ENCODE measurements at regions not wholly inside any gene's neighbourhood (a gene's known extent, or its start where the extent isn't known, plus 50 kb on each side); places are given as distances from the start of the nearest gene placed in this dataset.

GRCh38 chr9:78566948-78567675 lies 270.2 kb downstream of the PSAT1 start:
- H3K36me3 ChIP-seq (ENCODE audit: low read length) = no peaks in the 10 kb centered on the region
- no peak overlapping the region for H3K4me2 ChIP-seq (ENCODE audit: low read depth, low read length, poor library complexity, severe bottlenecking)
- no peak overlapping the region for H2AFZ ChIP-seq (ENCODE audit: low read depth, low read length, severe bottlenecking)
- TF ChIP-seq EZH2phosphoT487 (conservative IDR thresholded peaks at IDR 0.05; ENCODE audit: low read length) = no peak
- TF ChIP-seq, protein P1, sequence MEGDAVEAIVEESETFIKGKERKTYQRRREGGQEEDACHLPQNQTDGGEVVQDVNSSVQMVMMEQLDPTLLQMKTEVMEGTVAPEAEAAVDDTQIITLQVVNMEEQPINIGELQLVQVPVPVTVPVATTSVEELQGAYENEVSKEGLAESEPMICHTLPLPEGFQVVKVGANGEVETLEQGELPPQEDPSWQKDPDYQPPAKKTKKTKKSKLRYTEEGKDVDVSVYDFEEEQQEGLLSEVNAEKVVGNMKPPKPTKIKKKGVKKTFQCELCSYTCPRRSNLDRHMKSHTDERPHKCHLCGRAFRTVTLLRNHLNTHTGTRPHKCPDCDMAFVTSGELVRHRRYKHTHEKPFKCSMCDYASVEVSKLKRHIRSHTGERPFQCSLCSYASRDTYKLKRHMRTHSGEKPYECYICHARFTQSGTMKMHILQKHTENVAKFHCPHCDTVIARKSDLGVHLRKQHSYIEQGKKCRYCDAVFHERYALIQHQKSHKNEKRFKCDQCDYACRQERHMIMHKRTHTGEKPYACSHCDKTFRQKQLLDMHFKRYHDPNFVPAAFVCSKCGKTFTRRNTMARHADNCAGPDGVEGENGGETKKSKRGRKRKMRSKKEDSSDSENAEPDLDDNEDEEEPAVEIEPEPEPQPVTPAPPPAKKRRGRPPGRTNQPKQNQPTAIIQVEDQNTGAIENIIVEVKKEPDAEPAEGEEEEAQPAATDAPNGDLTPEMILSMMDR (IDR thresholded peaks at IDR 0.05; ENCODE audit: insufficient read depth, low read length, poor library complexity, severe bottlenecking) = no peak
- H3K9me2 ChIP-seq (replicated peaks; ENCODE audit: insufficient read depth, low read length) = no peaks in the 10 kb centered on the region
- no peaks in the 10 kb centered on the region for H3K27me3 ChIP-seq (ENCODE audit: low read length)
- H3K9me3 ChIP-seq (ENCODE audit: insufficient read depth, low read length) = no peaks in the 10 kb centered on the region
- H3K4me3 ChIP-seq (ENCODE audit: insufficient read depth, low read length, poor library complexity, severe bottlenecking) = no peak overlapping the region
- no peak overlapping the region for H3K27ac ChIP-seq (ENCODE audit: low read depth, low read length)
- no peaks in the 10 kb centered on the region for H4K20me1 ChIP-seq (ENCODE audit: low read depth, low read length)
- no peak overlapping the region for H3K9ac ChIP-seq (ENCODE audit: low read length)
- H3K79me2 ChIP-seq (ENCODE audit: insufficient read depth, low read length) = no peaks in the 10 kb centered on the region
- H3F3A ChIP-seq (ENCODE audit: insufficient read depth) = no peaks in the 10 kb centered on the region

- H3K9me2 ChIP-seq (replicated peaks; ENCODE audit: insufficient read depth, low read length) = no peaks in the 10 kb centered on the region
- H3K27me3 ChIP-seq (ENCODE audit: low read length) = no peaks in the 10 kb centered on the region
- H4K20me1 ChIP-seq (ENCODE audit: low read depth, low read length) = no peaks in the 10 kb centered on the region
- H2AFZ ChIP-seq (ENCODE audit: low read depth, low read length, severe bottlenecking) = no peak overlapping the region
- H3K79me2 ChIP-seq (ENCODE audit: insufficient read depth, low read length) = no peaks in the 10 kb centered on the region
- no peak overlapping the region for H3K4me3 ChIP-seq (ENCODE audit: insufficient read depth, low read length, poor library complexity, severe bottlenecking)
- no peak for TF ChIP-seq EZH2phosphoT487 (conservative IDR thresholded peaks at IDR 0.05; ENCODE audit: low read length)
- TF ChIP-seq, protein P1 (IDR thresholded peaks at IDR 0.05; ENCODE audit: insufficient read depth, low read length, poor library complexity, severe bottlenecking) = no peak
- no peaks in the 10 kb centered on the region for H3K9me3 ChIP-seq (ENCODE audit: insufficient read depth, low read length)
- no peaks in the 10 kb centered on the region for H3F3A ChIP-seq (ENCODE audit: insufficient read depth)
- no peak overlapping the region for H3K27ac ChIP-seq (ENCODE audit: low read depth, low read length)
- H3K4me2 ChIP-seq (ENCODE audit: low read depth, low read length, poor library complexity, severe bottlenecking) = no peak overlapping the region
- no peak overlapping the region for H3K9ac ChIP-seq (ENCODE audit: low read length)
- no peaks in the 10 kb centered on the region for H3K36me3 ChIP-seq (ENCODE audit: low read length)
Observed at GRCh38 chr9:78567693-78568092, 270.8 kb downstream of the PSAT1 start.

DNA sequence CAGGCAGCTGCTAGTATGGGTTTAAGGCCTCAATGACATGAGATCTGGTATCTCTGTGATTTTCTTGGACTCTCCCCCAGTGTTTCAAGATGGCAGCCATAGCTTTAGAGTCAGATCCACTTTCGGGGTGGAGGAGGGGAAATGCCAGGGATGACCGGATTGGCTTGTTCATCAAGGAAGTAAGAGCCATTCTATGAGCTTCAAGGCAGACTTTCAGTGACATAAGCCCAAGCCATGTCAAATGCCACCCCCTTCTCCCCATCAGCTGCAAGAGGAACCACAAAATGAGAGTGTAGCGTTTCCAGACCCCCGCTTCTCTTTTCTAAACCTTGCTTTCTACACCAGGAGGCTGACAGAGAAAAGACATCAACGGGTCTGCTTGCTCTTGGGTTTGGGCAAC lies 271.8 kb downstream of the PSAT1 start:
- Histone ChIP-seq H2AFZ (ENCODE audit: low read depth, low read length, severe bottlenecking) (no peak overlapping the region), H3K4me3 (ENCODE audit: insufficient read depth, low read length, poor library complexity, severe bottlenecking) (no peak overlapping the region), H3K9me2 (replicated peaks; ENCODE audit: insufficient read depth, low read length) (no peaks in the 10 kb centered on the region), H3K9ac (ENCODE audit: low read length) (no peak overlapping the region), H3F3A (ENCODE audit: insufficient read depth) (no peaks in the 10 kb centered on the region), H3K4me2 (ENCODE audit: low read depth, low read length, poor library complexity, severe bottlenecking) (no peak overlapping the region), H3K36me3 (ENCODE audit: low read length) (no peaks in the 10 kb centered on the region), H4K20me1 (ENCODE audit: low read depth, low read length) (no peaks in the 10 kb centered on the region), H3K27ac (ENCODE audit: low read depth, low read length) (no peak overlapping the region), H3K9me3 (ENCODE audit: insufficient read depth, low read length) (no peaks in the 10 kb centered on the region), H3K79me2 (ENCODE audit: insufficient read depth, low read length) (no peaks in the 10 kb centered on the region), H3K27me3 (ENCODE audit: low read length) (no peaks in the 10 kb centered on the region)
- TF ChIP-seq, protein P1 (IDR thresholded peaks at IDR 0.05; ENCODE audit: insufficient read depth, low read length, poor library complexity, severe bottlenecking) = no peak
- TF ChIP-seq EZH2phosphoT487 (conservative IDR thresholded peaks at IDR 0.05; ENCODE audit: low read length) = no peak
